CD4-positive, alpha-beta T cell treated with Interleukin-4 for 1 hour (primary cell): ENCODE measurements at regions not wholly inside any gene's neighbourhood (a gene's known extent, or its start where the extent isn't known, plus 50 kb on each side); places are given as distances from the start of the nearest gene placed in this dataset.

Experiments used
- DNase-seq, 2 donors: peaks; one replicate each; pipeline ENCODE4 v3.0.0-alpha.2; 2020 to 2022

DNA sequence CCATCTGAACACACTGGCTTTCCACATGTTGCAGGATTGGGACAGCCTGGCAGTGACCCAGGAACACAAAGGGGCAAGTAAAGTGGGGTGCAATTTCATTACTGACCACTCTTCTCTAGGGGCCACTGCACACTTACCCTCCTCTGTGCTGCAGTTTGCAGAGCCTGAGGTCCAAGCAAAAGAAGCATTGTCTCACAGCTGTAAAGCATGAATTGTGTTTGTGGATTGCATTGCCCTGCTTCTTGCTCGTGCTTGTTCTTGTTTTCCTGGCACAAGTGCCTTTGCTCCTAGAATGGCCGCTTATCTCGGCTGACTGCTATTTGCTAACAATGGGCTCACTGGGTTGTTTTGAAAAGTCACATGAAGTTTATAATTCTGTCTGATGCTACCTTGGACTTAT lies 209.1 kb upstream of the JADE1 start:
- no peak for DNase-seq

DNA sequence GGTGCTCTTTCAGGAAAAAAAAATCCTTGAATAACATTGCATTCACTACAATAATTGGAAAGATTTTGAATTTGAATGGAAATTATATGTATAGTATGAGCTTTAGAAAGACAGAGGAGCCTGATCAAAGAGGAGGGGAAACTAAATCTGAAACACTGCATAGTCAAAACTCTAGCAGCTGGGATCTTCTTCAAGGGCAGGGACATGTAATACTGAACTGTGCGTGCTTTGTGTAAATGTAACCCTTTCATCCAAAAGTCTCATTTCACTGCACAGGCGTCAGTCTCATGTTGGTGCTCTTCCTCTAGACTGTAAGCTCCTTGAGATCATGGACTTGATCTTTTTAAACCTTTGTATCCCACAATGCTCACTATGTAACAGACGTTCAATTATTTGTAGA lies 212.0 kb upstream of the JADE1 start:
- DNase-seq = no peak

DNA sequence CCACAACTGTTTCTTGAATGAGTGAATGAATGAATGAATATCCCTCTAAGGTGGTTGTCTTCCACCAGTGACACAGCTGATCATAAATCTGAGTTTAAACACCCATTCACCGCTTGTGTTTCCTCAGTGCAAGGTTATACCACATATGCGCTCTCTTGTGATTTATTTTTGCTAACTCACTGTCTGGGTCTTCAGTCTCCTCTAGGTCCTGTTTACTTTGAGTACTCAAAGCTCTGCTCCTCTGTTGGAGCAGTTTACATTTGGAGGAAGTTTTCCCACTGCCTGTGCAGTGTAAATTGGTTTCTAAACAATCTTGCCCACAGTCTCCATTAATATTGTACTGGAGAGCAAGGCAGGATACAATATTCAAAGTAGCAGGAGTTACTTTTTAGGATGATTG lies 212.6 kb upstream of the JADE1 start:
- DNase-seq = no peak

DNA sequence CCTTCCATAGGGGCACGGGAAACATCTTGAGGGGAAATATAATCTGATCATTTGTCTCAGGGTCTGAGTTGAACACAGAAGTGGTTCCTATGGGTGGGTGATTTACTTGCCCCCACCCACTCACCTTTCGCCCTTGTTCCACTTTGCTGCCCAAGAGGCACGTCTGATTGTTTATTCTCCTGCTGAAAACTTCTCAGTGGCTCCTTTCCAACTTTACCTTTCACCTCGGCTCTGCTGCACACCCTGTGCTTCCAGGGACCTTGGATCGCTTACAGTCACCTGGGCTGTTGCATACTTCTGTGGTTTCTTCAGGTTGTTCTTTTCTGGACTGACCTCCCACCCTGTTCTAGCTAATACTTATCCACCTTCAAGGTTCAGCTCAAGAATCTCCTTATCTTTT lies 213.4 kb upstream of the JADE1 start:
- DNase-seq = no peak

- no peak for DNase-seq
Measured at GRCh38 chr4:128591482-128591881, 218.0 kb upstream of the JADE1 start.

DNA sequence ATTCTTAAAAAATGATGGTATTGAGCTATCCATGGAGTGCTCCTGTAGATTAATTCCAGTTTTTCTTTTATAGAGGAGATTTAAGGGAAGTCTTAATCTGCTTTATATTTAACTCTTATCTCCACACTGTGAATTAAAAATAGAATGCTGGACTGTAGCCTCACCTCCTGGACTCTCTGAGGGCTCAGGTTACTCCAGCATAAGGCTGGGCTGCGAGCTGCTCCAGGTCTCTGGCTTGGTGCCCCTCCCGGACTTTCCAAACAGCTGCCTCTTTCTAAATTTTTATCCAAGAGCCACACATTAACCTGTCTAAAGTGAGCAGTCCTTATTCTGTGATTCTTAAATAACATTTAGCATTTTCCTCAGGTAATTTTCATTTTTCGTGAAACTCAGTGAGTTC lies 218.7 kb upstream of the JADE1 start:
- no peak for DNase-seq

DNA sequence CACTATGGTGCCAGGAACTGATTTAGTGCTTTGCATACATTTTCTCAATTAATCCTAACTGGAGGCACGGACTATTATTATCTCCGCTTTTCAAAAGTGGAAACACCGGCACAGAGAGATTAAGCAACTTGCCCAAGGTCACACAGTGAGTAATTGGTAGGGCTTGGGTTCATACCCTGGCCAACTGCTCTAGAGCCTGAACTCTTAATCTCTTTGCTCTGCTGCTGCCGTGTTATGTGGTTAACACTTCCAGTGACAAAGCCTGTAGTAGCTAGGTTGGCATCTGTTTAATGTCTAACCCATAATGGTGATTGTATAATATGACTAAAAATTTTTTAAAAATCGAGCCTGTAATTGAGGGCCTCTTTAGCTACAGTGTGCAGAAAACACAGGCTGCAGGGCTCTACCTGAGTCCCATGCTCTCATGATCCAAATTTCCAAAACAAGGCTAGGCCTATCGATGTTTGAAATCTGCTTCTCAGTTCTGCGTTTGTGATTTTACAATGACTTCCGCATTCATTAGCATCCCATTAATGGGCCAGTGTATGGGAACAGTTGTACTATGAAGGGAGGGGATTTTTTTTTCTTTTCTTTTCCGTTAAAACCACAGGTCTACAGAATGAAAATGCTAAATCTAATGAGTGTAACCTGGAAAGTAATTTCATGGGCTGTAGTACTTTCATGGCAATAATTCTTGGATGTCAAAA lies 219.3 kb upstream of the JADE1 start:
- DNase-seq = no peak

DNA sequence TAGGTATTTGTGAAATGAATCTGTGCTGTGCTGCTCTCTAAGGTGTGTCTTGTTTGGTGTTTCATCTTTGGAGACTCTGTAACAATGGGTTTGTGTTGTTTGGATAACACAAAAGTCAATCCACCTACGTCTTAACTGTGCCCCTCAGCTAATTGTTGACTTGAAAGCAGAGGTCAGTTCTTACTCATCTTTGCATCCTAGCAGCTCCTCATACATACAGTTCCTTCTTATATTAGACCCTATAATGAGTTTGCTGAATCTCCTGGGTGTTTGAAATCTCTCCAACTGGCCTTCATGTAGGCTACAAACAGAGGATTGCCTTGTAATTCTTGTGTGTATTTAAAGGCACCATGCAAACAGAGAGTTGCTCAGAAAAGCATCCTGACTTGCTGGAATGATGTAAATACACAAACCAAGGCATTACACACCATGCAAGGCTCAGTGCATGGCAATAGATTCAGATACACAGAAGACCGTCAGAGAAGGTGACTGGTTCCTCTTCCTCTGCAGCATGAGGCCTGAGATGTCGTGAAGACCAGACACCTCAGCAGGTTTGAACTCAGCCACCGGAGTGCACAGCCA lies 220.0 kb upstream of the JADE1 start:
- DNase-seq = no peak

GRCh38 chr4:128587382-128587781 lies 222.1 kb upstream of the JADE1 start:
- no peak for DNase-seq

DNA sequence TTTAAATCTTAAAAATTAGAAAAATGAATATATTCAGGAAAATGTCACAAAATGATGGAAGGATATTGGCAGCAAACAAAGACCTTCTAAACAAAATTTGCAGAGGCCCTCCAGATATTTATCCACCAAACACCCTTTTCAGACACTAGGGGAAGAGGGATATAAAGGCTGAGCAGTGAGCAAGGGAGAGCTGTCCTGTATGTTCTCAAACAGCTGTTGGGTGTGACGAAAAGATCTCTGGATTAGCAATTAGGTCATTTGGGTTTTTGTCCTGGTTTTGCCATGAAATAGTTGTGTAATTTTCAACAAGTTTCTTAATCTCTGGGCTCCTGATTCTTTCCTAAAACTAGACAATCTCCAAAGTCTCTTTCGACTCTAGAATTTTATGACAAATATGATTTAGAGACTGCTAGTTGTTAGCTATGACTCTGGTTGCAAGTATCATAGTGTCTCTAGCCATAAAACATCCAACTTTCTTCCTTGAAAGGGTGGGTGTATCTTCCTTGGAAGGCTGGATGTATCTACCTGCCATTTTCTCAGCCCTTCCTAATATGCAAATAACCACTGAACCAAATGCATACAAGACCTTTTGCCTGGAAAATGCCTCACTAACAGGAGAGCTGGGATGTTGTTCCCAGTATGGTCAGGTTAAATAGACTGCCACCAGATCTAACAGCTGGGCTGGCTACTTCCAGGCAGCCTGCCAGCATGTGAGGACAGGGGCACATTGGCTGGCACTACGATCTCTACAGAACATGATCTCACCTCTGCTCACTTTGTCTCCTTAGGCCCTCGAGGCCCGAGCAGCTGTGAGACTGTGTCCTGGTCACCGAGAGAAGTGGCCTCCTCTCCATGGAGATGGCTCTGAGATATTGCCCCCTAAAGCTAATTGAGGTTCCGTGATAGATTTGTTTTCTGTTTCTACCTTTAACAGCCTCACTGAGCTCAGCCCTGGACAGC lies 225.5 kb upstream of the JADE1 start:
- no peak for DNase-seq

DNA sequence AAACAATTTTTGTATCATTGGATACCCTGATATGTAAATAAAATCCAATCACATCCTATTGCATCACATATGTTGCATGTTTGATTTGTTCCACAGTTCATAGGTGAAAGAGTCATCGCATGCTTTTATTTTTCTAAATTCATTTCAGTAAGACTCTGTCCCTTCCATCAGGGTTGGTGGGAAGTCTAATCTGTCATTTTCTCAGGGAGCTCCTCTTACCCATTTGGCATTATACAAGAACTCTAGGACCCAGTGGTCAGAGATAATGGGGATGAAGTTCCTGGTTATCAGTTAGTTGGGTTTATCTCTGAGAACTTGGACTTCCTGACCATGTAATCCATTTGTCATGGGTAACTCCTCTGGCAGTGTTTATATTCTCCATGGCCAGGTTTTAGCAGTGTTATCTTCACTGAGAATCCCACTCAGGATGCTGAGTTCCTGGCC lies 227.1 kb upstream of the JADE1 start:
- DNase-seq = no peak

- DNase-seq = no peak
Measured at GRCh38 chr4:128579154-128579853, 230.2 kb upstream of the JADE1 start.

- DNase-seq = peak; percentile 51 to 59
Measured at GRCh38 chr4:128574706-128575105, 234.8 kb upstream of the JADE1 start.

- DNase-seq = no peak
Measured at GRCh38 chr4:128573781-128574508, 235.6 kb upstream of the JADE1 start.

GRCh38 chr4:128572778-128573241 lies 236.7 kb upstream of the JADE1 start:
- DNase-seq = no peak

DNA sequence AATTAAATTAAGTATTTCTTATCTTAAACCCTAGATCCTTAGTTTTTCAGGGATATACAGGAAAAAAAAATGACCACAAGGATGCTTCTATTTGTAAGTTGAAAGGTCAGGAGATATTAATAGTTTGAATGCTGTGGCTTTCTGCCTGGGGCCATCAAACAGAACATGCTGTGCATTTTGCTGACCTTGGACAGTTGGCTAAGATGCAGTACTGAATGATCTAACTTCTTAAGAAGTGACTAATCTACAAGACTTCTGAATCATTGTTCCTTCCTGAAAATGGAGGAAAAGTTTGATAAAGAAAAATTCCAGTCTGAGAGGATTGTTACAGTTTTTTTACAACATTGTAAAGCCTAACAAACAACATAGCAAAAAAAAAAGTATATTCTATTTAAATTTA lies 237.8 kb upstream of the JADE1 start:
- no peak for DNase-seq

- peak in 1 of 2 donors; percentile 49 for DNase-seq
Measured at GRCh38 chr4:128570387-128570975, 239.0 kb upstream of the JADE1 start.

DNA sequence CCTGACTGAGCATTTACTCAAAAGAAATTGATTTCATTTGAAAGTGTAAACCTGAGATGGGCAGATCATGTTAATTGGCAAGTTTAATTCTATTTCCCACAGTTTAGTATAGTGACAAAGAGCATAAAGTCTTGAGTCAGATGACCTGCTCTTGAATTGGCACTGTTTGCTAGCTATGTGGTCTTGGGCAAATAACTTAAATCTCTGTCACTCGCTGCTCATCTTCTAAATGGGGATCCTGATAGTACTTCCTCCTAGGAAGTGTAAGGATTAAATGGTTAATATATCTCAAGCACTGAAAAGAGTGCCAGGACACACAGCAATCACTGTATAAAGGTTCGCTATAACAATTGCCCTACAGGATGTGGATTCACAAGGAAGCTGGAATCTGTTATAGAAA lies 242.8 kb upstream of the JADE1 start:
- no peak for DNase-seq

DNA sequence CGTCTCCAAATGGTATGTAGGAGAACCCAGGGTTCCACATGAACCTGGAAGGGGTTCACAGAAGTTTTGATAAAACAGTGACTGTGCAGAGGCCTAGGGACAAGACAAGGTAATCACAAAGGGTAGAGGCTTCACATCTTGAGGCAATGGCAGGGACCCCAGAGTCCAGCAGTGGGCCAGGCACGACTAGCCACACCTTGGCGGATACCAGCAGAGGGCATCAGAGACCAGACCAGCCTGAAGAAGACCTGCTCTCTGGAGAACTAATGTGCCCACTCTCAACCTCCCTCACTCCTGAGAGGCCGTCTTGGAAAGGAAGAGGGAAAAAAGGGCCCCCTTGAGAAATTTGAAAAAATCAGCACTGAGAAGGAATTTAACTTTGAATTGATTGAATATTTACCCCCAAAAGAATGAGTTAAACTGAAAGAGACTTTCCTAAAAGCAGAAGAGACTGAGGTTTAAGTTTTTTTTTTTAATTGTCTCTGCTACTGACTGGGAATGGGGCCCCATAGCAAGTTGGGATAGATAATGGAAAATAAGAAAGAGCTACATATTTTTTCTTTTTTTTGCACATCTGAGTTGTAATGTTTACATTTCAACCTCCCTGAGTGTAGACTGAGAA lies 243.8 kb upstream of the JADE1 start:
- DNase-seq = peak in 1 of 2 donors; percentile 19

DNA sequence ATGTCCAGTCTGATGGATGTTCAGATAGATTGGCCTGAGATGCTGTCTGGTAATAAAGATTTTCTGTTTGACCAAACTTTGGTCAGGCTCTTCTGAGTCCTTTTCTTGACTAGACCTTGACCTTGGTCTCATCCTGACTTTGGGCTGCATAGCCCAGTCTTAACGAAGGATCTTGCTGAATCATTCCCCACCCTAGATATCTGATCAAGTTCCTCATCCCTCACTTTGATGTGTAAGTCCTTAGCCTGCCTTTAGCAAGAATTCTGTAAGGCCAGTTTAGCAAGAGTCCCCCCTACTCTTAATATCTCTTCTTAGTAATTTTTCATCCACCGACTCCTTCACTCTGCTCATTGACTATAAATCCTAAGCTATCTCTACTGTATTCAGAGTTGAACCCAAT lies 244.4 kb upstream of the JADE1 start:
- DNase-seq = no peak

DNA sequence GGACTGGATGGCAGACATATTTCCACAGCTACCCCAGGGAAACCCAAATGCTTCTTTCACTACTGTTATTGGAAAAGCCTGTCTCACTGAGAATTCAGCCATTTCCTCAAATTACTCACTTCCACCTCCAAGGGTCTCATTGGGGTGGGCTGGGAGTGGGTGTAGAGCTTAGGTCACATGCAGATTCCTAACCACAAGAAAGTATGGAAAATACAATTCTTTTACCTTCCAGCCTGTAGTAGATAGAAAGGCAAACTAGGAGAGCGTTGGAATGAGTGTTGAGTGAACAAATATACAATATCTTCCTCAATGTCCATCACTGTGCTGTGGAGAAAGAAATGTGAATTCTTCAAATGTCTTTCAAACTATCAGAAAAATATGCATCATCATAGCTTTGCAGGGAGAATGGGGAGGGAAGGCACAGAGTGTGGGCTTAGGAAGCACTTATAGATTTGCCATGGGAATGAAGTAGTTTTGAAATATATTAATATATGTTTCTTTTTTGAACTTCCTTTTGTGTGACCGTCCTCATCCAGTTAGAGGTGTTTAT lies 245.3 kb upstream of the JADE1 start:
- no peak for DNase-seq
